ENCODE measurements at regions not wholly inside any gene's neighbourhood (a gene's known extent, or its start where the extent isn't known, plus 50 kb on each side); places are given as distances from the start of the nearest gene placed in this dataset.

- peaks cover 10% of the 10 kb centered on the region in 2 experiments for H3K4me1 ChIP-seq (ENCODE audit: control insufficient read depth in 1 of 2, insufficient read depth in 1 of 2, low read depth in 1 of 2, low read length in 1 of 2)
- no peaks in the 10 kb centered on the region for H3K9me3 ChIP-seq
- no peak overlapping the region for H3K27ac ChIP-seq
- H3K27me3 ChIP-seq, result no peaks in the 10 kb centered on the region
- H3K4me3 ChIP-seq (ENCODE audit: low read depth in 1 of 2, low read length in 1 of 2), result no peak overlapping the region
- TF ChIP-seq, protein P1, sequence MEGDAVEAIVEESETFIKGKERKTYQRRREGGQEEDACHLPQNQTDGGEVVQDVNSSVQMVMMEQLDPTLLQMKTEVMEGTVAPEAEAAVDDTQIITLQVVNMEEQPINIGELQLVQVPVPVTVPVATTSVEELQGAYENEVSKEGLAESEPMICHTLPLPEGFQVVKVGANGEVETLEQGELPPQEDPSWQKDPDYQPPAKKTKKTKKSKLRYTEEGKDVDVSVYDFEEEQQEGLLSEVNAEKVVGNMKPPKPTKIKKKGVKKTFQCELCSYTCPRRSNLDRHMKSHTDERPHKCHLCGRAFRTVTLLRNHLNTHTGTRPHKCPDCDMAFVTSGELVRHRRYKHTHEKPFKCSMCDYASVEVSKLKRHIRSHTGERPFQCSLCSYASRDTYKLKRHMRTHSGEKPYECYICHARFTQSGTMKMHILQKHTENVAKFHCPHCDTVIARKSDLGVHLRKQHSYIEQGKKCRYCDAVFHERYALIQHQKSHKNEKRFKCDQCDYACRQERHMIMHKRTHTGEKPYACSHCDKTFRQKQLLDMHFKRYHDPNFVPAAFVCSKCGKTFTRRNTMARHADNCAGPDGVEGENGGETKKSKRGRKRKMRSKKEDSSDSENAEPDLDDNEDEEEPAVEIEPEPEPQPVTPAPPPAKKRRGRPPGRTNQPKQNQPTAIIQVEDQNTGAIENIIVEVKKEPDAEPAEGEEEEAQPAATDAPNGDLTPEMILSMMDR (IDR thresholded peaks at IDR 0.05), result no peak
- H3K36me3 ChIP-seq, result no peaks in the 10 kb centered on the region
Observed at GRCh38 chr17:37847102-37847501, 77.1 kb upstream of the TBC1D3K start.

DNA sequence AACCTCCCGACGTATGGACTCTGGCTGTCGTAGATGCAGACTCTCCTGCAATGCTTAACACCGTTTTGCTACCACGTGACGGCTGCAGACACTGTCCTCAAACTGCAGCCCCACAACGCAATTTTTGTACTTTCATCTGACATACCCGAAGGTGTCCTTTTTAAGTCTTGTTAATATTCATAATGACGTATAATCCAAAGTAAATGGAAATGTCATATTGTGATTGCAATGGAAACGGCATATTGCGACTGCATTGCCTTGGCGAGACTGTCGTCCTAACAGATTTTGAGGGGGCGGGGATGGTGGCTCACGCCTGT is 79.3 kb upstream of the TBC1D3K start:
- Histone ChIP-seq H3K4me1 (ENCODE audit: control insufficient read depth in 1 of 2, insufficient read depth in 1 of 2, low read depth in 1 of 2, low read length in 1 of 2) (peaks cover 10% of the 10 kb centered on the region in 2 experiments), H3K36me3 (no peaks in the 10 kb centered on the region), H3K4me3 (ENCODE audit: low read depth in 1 of 2, low read length in 1 of 2) (peak overlapping the region in 1 of 2 experiments; percentile 31), H3K9me3 (no peaks in the 10 kb centered on the region), H3K27ac (no peak overlapping the region), H3K27me3 (no peaks in the 10 kb centered on the region)
- TF ChIP-seq, protein P1 (IDR thresholded peaks at IDR 0.05), result no peak

DNA sequence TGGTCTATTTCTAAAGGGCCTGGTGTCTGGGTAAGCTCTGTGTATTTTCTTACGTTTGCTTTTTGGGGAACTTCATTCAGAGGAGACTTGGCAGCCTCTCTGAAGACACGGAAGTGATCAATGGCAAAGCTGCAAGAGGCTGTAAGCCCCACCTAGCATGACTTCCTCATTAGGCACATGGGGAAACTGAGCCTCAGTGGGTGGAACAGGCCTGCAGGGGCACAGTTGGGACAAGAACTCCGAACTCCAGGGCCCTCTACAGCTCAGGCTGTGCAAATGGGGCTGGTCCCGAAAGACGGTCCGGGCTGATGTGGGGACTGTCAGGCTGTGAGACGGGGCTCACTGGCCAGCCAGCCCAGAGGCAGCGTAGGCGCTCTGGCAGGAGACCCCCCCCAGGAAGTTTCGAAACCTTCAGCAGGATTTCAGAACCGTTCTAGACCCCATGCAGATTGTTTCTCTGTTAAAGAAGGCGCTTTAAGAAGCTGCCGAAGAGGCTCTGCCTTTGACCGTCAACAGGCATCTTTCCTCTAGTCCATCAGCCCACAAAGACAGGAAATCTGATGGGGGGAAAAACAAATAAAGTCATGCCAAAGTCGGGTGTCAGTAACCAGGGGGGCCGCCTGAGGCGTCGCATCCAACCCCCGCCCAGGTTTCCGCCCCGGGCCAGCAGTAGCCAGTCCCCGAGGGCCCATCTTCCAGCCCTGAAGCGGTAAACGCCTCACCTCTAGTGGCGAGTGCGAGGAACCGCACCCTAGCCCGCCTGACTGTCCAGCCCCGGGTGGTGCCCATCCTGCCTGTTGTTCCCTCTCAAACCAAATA is 79.8 kb upstream of the TBC1D3K start:
- TF ChIP-seq, protein P1 (IDR thresholded peaks at IDR 0.05), result peak; percentile 71
- no peaks in the 10 kb centered on the region for H3K36me3 ChIP-seq
- H3K9me3 ChIP-seq, result no peaks in the 10 kb centered on the region
- H3K4me3 ChIP-seq (ENCODE audit: low read depth in 1 of 2, low read length in 1 of 2), result peak overlapping the region; percentile 31 to 43
- H3K27ac ChIP-seq, result no peak overlapping the region
- no peaks in the 10 kb centered on the region for H3K27me3 ChIP-seq
- peaks cover 10% of the 10 kb centered on the region in 2 experiments for H3K4me1 ChIP-seq (ENCODE audit: control insufficient read depth in 1 of 2, insufficient read depth in 1 of 2, low read depth in 1 of 2, low read length in 1 of 2)

- TF ChIP-seq, protein P1 (IDR thresholded peaks at IDR 0.05), result no peak
- no peaks in the 10 kb centered on the region for H3K9me3 ChIP-seq
- no peak overlapping the region for H3K4me3 ChIP-seq (ENCODE audit: low read depth in 1 of 2, low read length in 1 of 2)
- H3K27me3 ChIP-seq, result no peaks in the 10 kb centered on the region
- peaks cover 10% of the 10 kb centered on the region in 2 experiments for H3K4me1 ChIP-seq (ENCODE audit: control insufficient read depth in 1 of 2, insufficient read depth in 1 of 2, low read depth in 1 of 2, low read length in 1 of 2)
- H3K36me3 ChIP-seq, result no peaks in the 10 kb centered on the region
- H3K27ac ChIP-seq, result no peak overlapping the region
Observed at GRCh38 chr17:37842401-37842800, 81.8 kb upstream of the TBC1D3K start.

DNA sequence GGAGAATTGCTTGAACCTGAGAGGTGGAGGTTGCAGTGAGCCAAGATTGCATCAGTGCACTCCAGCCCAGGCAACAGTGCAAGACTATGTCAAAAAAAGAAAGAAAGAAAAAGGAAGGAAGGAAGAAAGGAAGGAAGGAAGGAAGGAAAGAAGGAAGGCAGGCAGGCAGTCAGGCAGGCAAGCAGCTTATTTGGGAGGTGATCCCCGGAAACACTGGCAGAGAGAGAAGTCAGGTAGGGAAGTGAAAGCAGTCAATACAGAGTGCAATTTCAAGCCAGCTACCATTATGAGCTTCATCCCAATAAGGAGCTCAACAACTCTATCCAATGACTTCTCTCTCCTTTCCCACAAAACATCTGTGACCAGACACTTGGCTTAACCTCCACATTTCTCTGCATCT is 83.0 kb upstream of the TBC1D3K start:
- H3K4me1 ChIP-seq (ENCODE audit: control insufficient read depth in 1 of 2, insufficient read depth in 1 of 2, low read depth in 1 of 2, low read length in 1 of 2), result peaks cover 10% of the 10 kb centered on the region in 2 experiments
- TF ChIP-seq, protein P1 (IDR thresholded peaks at IDR 0.05), result no peak
- H3K36me3 ChIP-seq, result no peaks in the 10 kb centered on the region
- H3K9me3 ChIP-seq, result no peaks in the 10 kb centered on the region
- H3K27me3 ChIP-seq, result no peaks in the 10 kb centered on the region
- no peak overlapping the region for H3K4me3 ChIP-seq (ENCODE audit: low read depth in 1 of 2, low read length in 1 of 2)
- no peak overlapping the region for H3K27ac ChIP-seq

Data from neutrophil (primary cell).